Activated naive CD8-positive, alpha-beta T cell treated with anti-CD3 and anti-CD28 coated beads, Interleukin-2, amount 10 ng/mL, durations not matched to agents 7 days and 5 days (primary cell): ENCODE measurements at regions not wholly inside any gene's neighbourhood (a gene's known extent, or its start where the extent isn't known, plus 50 kb on each side); places are given as distances from the start of the nearest gene placed in this dataset.
"Not testable (repeated sequence)": the region's sequence is repeated elsewhere in the genome, so short reads cannot be mapped to it uniquely, and the experiment has no call there.

Experiments used
- ATAC-seq: fragments of 150-1000 bp; cut with Tn5 transposase; one replicate; pipeline ENCODE4 v1.10.0; 2021; ENCODE audit warnings: low read depth, moderate library complexity
- POLR2A ChIA-PET: fragments of 350-600 bp; sonication (Branson Sonifier 250); formaldehyde crosslinking; loops from one replicate; lab custom pipeline; 2021; ENCODE audit warnings: antibody characterized with exemption; lab: Charles Lee
- DNase-seq: peaks from one replicate; pipeline ENCODE4 v3.0.0; 2021
- H3K27ac Mint-ChIP-seq: one replicate; pipeline ENCODE4 v1.8.0; 2022; ENCODE audit warnings: mild to moderate bottlenecking, mixed read lengths
- H3K27me3 Mint-ChIP-seq: one replicate; pipeline ENCODE4 v1.8.0; 2022; ENCODE audit warnings: mild to moderate bottlenecking, moderate library complexity, mixed read lengths
- H3K36me3 Mint-ChIP-seq: one replicate; pipeline ENCODE4 v1.8.0; 2021; ENCODE audit warnings: mild to moderate bottlenecking, mixed read lengths
- H3K4me1 Mint-ChIP-seq: one replicate; pipeline ENCODE4 v1.8.0; 2021; ENCODE audit warnings: mixed read lengths
- H3K4me3 Mint-ChIP-seq: one replicate; pipeline ENCODE4 v1.8.0; 2022; ENCODE audit warnings: mild to moderate bottlenecking, moderate library complexity, mixed read lengths
- H3K9me3 Mint-ChIP-seq: one replicate; pipeline ENCODE4 v1.8.0; 2021; ENCODE audit warnings: mixed read lengths

- no peak for DNase-seq
- H3K9me3 Mint-ChIP-seq: no peaks in the 10 kb centered on the region
- H3K27me3 Mint-ChIP-seq: no peaks in the 10 kb centered on the region
- no peaks in the 10 kb centered on the region for H3K36me3 Mint-ChIP-seq
- H3K4me1 Mint-ChIP-seq: no peaks in the 10 kb centered on the region
- ATAC-seq: no peak
- POLR2A ChIA-PET: no interaction called here
- H3K4me3 Mint-ChIP-seq: no peak overlapping the region
- no peak overlapping the region for H3K27ac Mint-ChIP-seq
Measured at GRCh38 chr1:220942278-220942677, 63.0 kb downstream of the HLX start.

GRCh38 chr1:220942914-220943313 lies 63.7 kb downstream of the HLX start:
- H3K4me1 Mint-ChIP-seq, POLR2A ChIA-PET, H3K9me3 Mint-ChIP-seq, H3K36me3 Mint-ChIP-seq, H3K27ac Mint-ChIP-seq, H3K4me3 Mint-ChIP-seq, ATAC-seq, DNase-seq, H3K27me3 Mint-ChIP-seq: not testable (repeated sequence)

- Mint-ChIP-seq H3K27me3 (no peaks in the 10 kb centered on the region), H3K4me1 (no peaks in the 10 kb centered on the region), H3K4me3 (no peak overlapping the region), H3K36me3 (no peaks in the 10 kb centered on the region), H3K9me3 (no peaks in the 10 kb centered on the region), H3K27ac (no peak overlapping the region)
- POLR2A ChIA-PET: no interaction called here
- ATAC-seq: no peak
- no peak for DNase-seq
Measured at GRCh38 chr1:220943319-220943996, 64.2 kb downstream of the HLX start.

- Mint-ChIP-seq H3K27me3 (no peaks in the 10 kb centered on the region), H3K9me3 (peaks cover 3% of the 10 kb centered on the region), H3K27ac (no peak overlapping the region), H3K36me3 (no peaks in the 10 kb centered on the region), H3K4me1 (no peaks in the 10 kb centered on the region), H3K4me3 (no peak overlapping the region)
- DNase-seq: no peak
- POLR2A ChIA-PET: no interaction called here
- no peak for ATAC-seq
Measured at GRCh38 chr1:220950576-220950975, 71.3 kb downstream of the HLX start.

- POLR2A ChIA-PET: no interaction called here
- H3K36me3 Mint-ChIP-seq: no peaks in the 10 kb centered on the region
- ATAC-seq: no peak
- no peak overlapping the region for H3K27ac Mint-ChIP-seq
- H3K4me3 Mint-ChIP-seq: no peak overlapping the region
- no peaks in the 10 kb centered on the region for H3K4me1 Mint-ChIP-seq
- H3K27me3 Mint-ChIP-seq: no peaks in the 10 kb centered on the region
- H3K9me3 Mint-ChIP-seq: peaks cover 3% of the 10 kb centered on the region
- no peak for DNase-seq
Measured at GRCh38 chr1:220952961-220953643, 73.9 kb downstream of the HLX start.

- H3K4me1 Mint-ChIP-seq: no peaks in the 10 kb centered on the region
- no peaks in the 10 kb centered on the region for H3K27me3 Mint-ChIP-seq
- peaks cover 3% of the 10 kb centered on the region for H3K9me3 Mint-ChIP-seq
- DNase-seq (no peak), ATAC-seq (no peak)
- no peak overlapping the region for H3K4me3 Mint-ChIP-seq
- no peaks in the 10 kb centered on the region for H3K36me3 Mint-ChIP-seq
- POLR2A ChIA-PET: no interaction called here
- no peak overlapping the region for H3K27ac Mint-ChIP-seq
Measured at GRCh38 chr1:220954321-220955075, 75.3 kb downstream of the HLX start.

GRCh38 chr1:220955116-220955515 lies 75.9 kb downstream of the HLX start:
- Mint-ChIP-seq H3K36me3 (no peaks in the 10 kb centered on the region), H3K4me1 (no peaks in the 10 kb centered on the region), H3K9me3 (peaks cover under 1% of the 10 kb centered on the region), H3K27ac (no peak overlapping the region), H3K27me3 (no peaks in the 10 kb centered on the region), H3K4me3 (no peak overlapping the region)
- ATAC-seq (no peak), DNase-seq (no peak)
- POLR2A ChIA-PET: no interaction called here

GRCh38 chr1:220956501-220957232 lies 77.4 kb downstream of the HLX start:
- ATAC-seq (no peak), DNase-seq (no peak)
- no peak overlapping the region for H3K27ac Mint-ChIP-seq
- H3K9me3 Mint-ChIP-seq: no peaks in the 10 kb centered on the region
- H3K4me3 Mint-ChIP-seq: no peak overlapping the region
- POLR2A ChIA-PET: no interaction called here
- H3K36me3 Mint-ChIP-seq: no peaks in the 10 kb centered on the region
- H3K4me1 Mint-ChIP-seq: no peaks in the 10 kb centered on the region
- no peaks in the 10 kb centered on the region for H3K27me3 Mint-ChIP-seq

GRCh38 chr1:220957233-220957605 lies 78.0 kb downstream of the HLX start:
- POLR2A ChIA-PET: no interaction called here
- no peaks in the 10 kb centered on the region for H3K27me3 Mint-ChIP-seq
- no peak overlapping the region for H3K27ac Mint-ChIP-seq

GRCh38 chr1:220958234-220958633 lies 79.0 kb downstream of the HLX start:
- Mint-ChIP-seq H3K4me3 (no peak overlapping the region), H3K4me1 (no peaks in the 10 kb centered on the region), H3K27me3 (no peaks in the 10 kb centered on the region), H3K36me3 (no peaks in the 10 kb centered on the region), H3K9me3 (no peaks in the 10 kb centered on the region), H3K27ac (no peak overlapping the region)
- no peak for DNase-seq
- ATAC-seq: no peak
- POLR2A ChIA-PET: no interaction called here

More at GRCh38 chr1:220957233-220957605, 78.0 kb downstream of the HLX start:
- Mint-ChIP-seq H3K4me1 (no peaks in the 10 kb centered on the region), H3K36me3 (no peaks in the 10 kb centered on the region), H3K4me3 (no peak overlapping the region), H3K9me3 (no peaks in the 10 kb centered on the region)
- ATAC-seq (no peak), DNase-seq (no peak)

- ATAC-seq (no peak), DNase-seq (no peak)
- Mint-ChIP-seq H3K36me3 (no peaks in the 10 kb centered on the region), H3K27ac (no peak overlapping the region), H3K9me3 (peaks cover 3% of the 10 kb centered on the region), H3K4me3 (no peak overlapping the region), H3K27me3 (no peaks in the 10 kb centered on the region), H3K4me1 (no peaks in the 10 kb centered on the region)
- POLR2A ChIA-PET: no interaction called here
Measured at GRCh38 chr1:220962031-220962751, 82.9 kb downstream of the HLX start.

GRCh38 chr1:220966041-220966440 lies 86.8 kb downstream of the HLX start:
- no peaks in the 10 kb centered on the region for H3K27me3 Mint-ChIP-seq
- H3K9me3 Mint-ChIP-seq: peaks cover 5% of the 10 kb centered on the region
- no peak overlapping the region for H3K4me3 Mint-ChIP-seq

GRCh38 chr1:220966473-220966872 lies 87.2 kb downstream of the HLX start:
- no peak overlapping the region for H3K27ac Mint-ChIP-seq
- ATAC-seq (no peak), DNase-seq (no peak)
- no peaks in the 10 kb centered on the region for H3K36me3 Mint-ChIP-seq
- H3K27me3 Mint-ChIP-seq: no peaks in the 10 kb centered on the region
- POLR2A ChIA-PET: no interaction called here
- H3K4me3 Mint-ChIP-seq: no peak overlapping the region
- peaks cover 5% of the 10 kb centered on the region for H3K9me3 Mint-ChIP-seq
- no peaks in the 10 kb centered on the region for H3K4me1 Mint-ChIP-seq

More at GRCh38 chr1:220966041-220966440, 86.8 kb downstream of the HLX start:
- DNase-seq (no peak), ATAC-seq (no peak)
- POLR2A ChIA-PET: no interaction called here
- H3K4me1 Mint-ChIP-seq: no peaks in the 10 kb centered on the region
- no peaks in the 10 kb centered on the region for H3K36me3 Mint-ChIP-seq
- H3K27ac Mint-ChIP-seq: no peak overlapping the region
